ENCODE measurements at regions not wholly inside any gene's neighbourhood (a gene's known extent, or its start where the extent isn't known, plus 50 kb on each side); places are given as distances from the start of the nearest gene placed in this dataset.

- no peak overlapping the region for H3K9ac ChIP-seq
- TF ChIP-seq CTCF (IDR thresholded peaks at IDR 0.05): no peak
- no peak overlapping the region for H3K4me2 ChIP-seq (ENCODE audit: low read length)
- H3K4me1 ChIP-seq: no peaks in the 10 kb centered on the region
- H3K36me3 ChIP-seq (ENCODE audit: control insufficient read depth, insufficient read depth, low read length): no peaks in the 10 kb centered on the region
- no peaks in the 10 kb centered on the region for H3K9me3 ChIP-seq (ENCODE audit: control insufficient read depth, low read length)
- no peaks in the 10 kb centered on the region for H3K27me3 ChIP-seq (ENCODE audit: control insufficient read depth, insufficient read depth, low read length)
- no peaks in the 10 kb centered on the region for H3K79me2 ChIP-seq
- no peak overlapping the region for H3K4me3 ChIP-seq (ENCODE audit: low read depth, low read length)
- no peak overlapping the region for H3K27ac ChIP-seq
- H2AFZ ChIP-seq: no peak overlapping the region
Measured at GRCh38 chr18:64852281-64852680, 703.4 kb upstream of the LINC00305 start.

DNA sequence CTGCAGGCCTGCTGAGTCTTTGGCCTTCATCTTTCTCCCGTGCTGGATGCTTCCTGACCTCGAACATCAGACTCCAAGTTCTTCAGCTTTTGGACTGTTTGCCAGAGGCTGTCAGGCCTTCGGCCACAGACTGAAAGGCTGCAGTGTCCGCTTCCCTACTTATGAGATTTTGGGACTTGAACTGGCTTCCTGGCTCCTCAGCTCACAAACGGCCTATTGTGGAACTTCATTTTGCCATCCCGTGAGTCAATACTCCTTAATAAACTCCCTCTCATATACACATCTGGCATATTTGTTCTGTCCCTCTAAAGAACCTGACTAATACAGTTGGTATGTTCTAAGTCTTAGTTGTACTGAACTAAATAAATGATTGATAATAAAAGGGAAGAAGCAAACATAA, 702.8 kb upstream of the LINC00305 start:
- Histone ChIP-seq H3K9me3 (ENCODE audit: control insufficient read depth, low read length) (no peaks in the 10 kb centered on the region), H3K79me2 (no peaks in the 10 kb centered on the region)

DNA sequence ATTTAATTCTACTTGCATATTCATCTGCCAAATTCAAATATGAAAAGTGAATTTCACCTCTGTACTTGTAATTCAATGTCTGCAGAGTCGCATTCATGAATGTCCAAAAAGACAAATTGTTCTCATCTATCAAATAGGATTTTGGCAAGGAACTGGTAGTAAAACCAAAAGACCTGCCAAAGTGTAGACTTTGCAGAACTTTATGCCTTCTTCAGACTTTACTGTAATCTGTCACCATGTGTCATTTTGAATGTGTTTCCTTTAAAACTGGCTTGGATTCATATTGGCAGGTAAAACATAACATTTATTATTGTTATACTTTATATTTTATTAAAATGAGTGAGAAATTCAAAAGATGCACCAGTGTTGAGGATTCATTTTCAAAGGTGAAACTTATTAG, 701.9 kb upstream of the LINC00305 start:
- no peak overlapping the region for H3K4me2 ChIP-seq (ENCODE audit: low read length)
- no peak for TF ChIP-seq CTCF (IDR thresholded peaks at IDR 0.05)
- no peaks in the 10 kb centered on the region for H3K27me3 ChIP-seq (ENCODE audit: control insufficient read depth, insufficient read depth, low read length)
- no peak overlapping the region for H2AFZ ChIP-seq
- no peak overlapping the region for H3K9ac ChIP-seq
- H3K79me2 ChIP-seq: no peaks in the 10 kb centered on the region
- H3K36me3 ChIP-seq (ENCODE audit: control insufficient read depth, insufficient read depth, low read length): no peaks in the 10 kb centered on the region
- H3K4me1 ChIP-seq: no peaks in the 10 kb centered on the region
- no peak overlapping the region for H3K4me3 ChIP-seq (ENCODE audit: low read depth, low read length)
- H3K27ac ChIP-seq: no peak overlapping the region
- no peaks in the 10 kb centered on the region for H3K9me3 ChIP-seq (ENCODE audit: control insufficient read depth, low read length)

More for the DNA sequence above, 702.8 kb upstream of the LINC00305 start:
- Histone ChIP-seq H3K27me3 (ENCODE audit: control insufficient read depth, insufficient read depth, low read length) (no peaks in the 10 kb centered on the region), H3K4me2 (ENCODE audit: low read length) (no peak overlapping the region), H3K27ac (no peak overlapping the region), H2AFZ (no peak overlapping the region), H3K36me3 (ENCODE audit: control insufficient read depth, insufficient read depth, low read length) (no peaks in the 10 kb centered on the region), H3K9ac (no peak overlapping the region), H3K4me1 (no peaks in the 10 kb centered on the region), H3K4me3 (ENCODE audit: low read depth, low read length) (no peak overlapping the region)
- no peak for TF ChIP-seq CTCF (IDR thresholded peaks at IDR 0.05)

DNA sequence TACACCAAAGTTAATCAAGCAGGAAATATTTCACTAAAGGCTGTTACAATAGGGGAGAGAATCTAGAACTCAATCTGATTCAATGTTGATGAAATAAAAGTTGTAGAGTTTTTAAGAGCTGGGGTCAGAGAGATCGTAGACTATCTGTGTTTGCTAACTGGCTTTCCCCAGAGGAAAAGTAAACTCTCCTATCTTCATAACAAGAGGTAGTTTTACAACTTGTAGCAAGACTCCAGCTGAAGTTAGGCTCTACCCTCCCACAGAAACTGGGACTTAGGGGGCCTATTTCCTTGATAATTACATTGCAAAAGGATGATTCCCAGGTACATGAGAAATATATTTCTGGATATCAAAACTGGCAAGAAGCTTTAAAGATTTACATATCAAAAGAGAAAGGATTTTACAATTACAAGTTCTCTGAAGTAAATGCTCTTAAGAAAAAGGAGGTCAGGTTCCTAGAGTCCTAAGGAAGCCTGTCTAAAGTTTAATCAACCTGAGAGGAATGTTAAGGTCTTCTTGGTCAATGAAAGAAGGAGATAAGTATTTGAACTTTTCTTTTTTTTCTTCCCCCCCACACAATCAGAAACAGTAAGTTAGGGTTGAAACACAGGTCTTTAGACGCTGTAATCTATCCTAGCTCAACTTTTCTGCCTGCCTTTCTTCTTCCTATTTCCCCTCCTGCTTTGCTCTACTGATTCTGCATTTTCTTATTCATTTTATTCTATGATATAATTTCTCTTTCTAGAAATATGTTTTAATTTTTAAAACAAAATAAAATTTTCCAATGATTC, 692.2 kb upstream of the LINC00305 start:
- no peaks in the 10 kb centered on the region for H3K9me3 ChIP-seq (ENCODE audit: control insufficient read depth, low read length)
- no peak overlapping the region for H3K9ac ChIP-seq
- no peak for TF ChIP-seq CTCF (IDR thresholded peaks at IDR 0.05)
- no peaks in the 10 kb centered on the region for H3K36me3 ChIP-seq (ENCODE audit: control insufficient read depth, insufficient read depth, low read length)
- no peaks in the 10 kb centered on the region for H3K27me3 ChIP-seq (ENCODE audit: control insufficient read depth, insufficient read depth, low read length)
- no peak overlapping the region for H2AFZ ChIP-seq
- H3K4me3 ChIP-seq (ENCODE audit: low read depth, low read length): no peak overlapping the region
- H3K79me2 ChIP-seq: no peaks in the 10 kb centered on the region
- no peaks in the 10 kb centered on the region for H3K4me1 ChIP-seq
- H3K27ac ChIP-seq: no peak overlapping the region
- no peak overlapping the region for H3K4me2 ChIP-seq (ENCODE audit: low read length)

- Histone ChIP-seq H3K9me3 (ENCODE audit: control insufficient read depth, low read length) (no peaks in the 10 kb centered on the region), H3K9ac (no peak overlapping the region), H2AFZ (no peak overlapping the region), H3K27me3 (ENCODE audit: control insufficient read depth, insufficient read depth, low read length) (no peaks in the 10 kb centered on the region), H3K4me2 (ENCODE audit: low read length) (no peak overlapping the region), H3K36me3 (ENCODE audit: control insufficient read depth, insufficient read depth, low read length) (no peaks in the 10 kb centered on the region), H3K4me1 (no peaks in the 10 kb centered on the region), H3K4me3 (ENCODE audit: low read depth, low read length) (no peak overlapping the region), H3K27ac (no peak overlapping the region), H3K79me2 (no peaks in the 10 kb centered on the region)
- no peak for TF ChIP-seq CTCF (IDR thresholded peaks at IDR 0.05)
Measured at GRCh38 chr18:64810354-64810753, 661.5 kb upstream of the LINC00305 start.
